Stimulated activated CD4-positive, alpha-beta T cell treated with anti-CD3 and anti-CD28 coated beads, Interleukin-15, amount 100 ng/mL, for 1 hour (primary cell): ENCODE measurements at regions not wholly inside any gene's neighbourhood (a gene's known extent, or its start where the extent isn't known, plus 50 kb on each side); places are given as distances from the start of the nearest gene placed in this dataset.

Experiments
- DNase-seq, 2 donors: peaks; one replicate each; pipeline ENCODE4 v3.0.0-alpha.2; 2020; ENCODE audit warnings: low read depth in 1 of 2, low spot score in 1 of 2

DNA sequence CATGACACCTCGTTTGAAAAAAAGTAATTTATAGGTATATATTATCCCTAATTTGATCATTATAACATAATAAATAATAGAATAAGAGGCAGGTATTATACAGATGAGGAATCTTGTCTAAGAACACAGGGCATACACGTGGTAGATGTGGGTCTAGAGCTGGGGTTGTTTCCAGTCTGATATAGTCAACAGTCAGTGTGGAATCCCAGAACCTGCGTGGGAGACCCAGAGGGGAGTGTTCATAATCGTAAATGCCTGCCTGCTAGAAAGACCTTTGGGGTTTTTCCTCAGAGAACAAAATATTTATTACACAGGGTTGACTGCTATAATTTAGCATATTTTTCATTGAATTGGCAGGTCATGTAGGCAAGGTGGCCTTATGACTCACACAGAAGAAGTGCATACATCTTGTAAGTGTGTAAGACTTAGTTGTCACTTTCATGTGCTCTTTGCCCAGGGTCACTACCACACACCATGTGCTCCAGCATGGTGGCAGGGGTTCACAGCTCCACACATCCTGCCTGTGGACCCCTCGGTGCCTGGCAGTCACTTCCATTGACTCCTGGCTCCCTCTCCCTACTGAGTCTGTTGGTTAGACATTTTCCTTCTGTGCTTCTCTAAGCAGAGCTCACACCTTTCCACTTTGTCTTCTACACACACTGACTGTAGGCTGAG is 94.9 kb upstream of the IKZF1 start:
- no peak for DNase-seq

- no peak for DNase-seq
Measured at GRCh38 chr7:50208378-50208982, 96.0 kb upstream of the IKZF1 start.

- no peak for DNase-seq
Measured at GRCh38 chr7:50207686-50208255, 96.7 kb upstream of the IKZF1 start.

GRCh38 chr7:50207251-50207564 is 97.3 kb upstream of the IKZF1 start:
- no peak for DNase-seq

DNA sequence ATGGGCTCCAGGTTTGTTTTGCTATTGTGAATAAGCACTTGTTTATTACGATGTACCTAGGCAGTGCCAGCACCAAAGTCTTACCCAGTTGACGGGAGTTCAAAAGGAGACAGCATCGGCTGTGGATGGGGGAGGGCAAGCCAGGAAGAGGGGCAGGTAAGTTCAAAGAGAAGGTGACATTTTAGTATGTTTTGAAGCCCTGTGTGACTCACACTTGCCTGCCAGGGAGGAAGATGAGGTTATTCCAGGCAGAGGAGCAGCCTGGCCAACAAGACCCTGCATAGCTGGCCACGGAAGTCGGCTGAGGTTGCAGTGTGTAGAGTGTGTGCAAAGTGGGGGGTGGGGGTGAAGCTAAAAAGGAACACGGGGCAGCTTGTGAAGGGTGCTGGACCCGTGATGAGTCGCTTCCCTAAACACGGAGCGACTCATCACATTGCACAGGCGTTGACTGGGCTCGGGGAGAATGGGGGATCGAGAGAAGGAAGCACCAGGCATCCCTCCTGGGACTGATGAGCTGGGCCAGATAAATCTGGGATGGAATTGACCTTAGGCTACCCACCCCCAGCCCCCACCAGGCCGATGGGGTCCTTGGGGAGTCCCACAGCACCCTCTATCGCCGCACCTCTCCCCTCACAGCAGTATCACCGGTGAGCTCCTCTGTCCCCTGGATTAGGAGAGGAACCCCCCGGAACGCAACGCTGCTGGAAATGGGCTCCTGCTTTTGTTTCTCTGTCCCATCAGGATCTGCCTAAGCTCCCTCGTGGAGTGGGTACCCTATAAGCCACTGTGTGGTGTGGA is 97.9 kb upstream of the IKZF1 start:
- DNase-seq, result peak; percentile 49 to 54

DNA sequence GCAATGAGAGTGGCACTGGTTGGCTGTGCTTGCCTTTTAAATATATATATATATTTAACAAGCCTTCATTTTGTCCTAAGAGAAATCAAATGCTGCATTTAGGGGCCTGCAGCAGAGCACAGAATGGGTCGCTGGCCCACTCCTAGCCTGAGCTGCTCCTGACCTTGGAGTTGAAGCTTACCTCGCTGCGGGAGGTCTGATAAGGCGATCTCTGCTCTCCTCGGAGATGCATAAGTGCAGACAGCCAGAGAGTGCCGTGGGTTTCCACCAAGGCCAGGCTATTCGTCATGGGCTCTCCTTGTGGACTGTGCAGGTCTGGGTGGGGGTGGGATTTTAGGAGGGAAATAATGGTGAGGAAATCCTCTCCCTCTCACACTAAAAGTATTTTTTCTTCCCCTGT is 99.5 kb upstream of the IKZF1 start:
- DNase-seq, result no peak

DNA sequence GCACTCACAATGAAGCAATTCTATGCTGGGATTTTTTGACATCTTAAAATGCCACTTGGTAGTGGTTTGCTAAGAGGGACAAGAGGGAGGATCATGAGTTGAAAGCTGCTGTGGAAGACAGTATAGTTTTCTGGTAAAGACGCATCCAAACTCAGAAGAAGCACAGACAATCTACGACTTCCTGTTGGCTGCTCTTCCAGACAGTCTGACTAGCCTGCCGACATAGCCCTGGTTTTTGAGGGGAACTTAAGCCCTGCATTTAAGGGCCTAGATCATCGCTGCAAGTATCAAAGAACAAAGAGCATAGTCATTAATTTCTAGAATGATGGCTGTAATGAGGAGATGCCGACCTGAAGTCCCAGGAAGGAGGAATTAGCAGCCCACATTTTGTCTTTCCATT is 99.9 kb upstream of the IKZF1 start:
- DNase-seq, result no peak

GRCh38 chr7:50203521-50203920 is 101.0 kb upstream of the IKZF1 start:
- no peak for DNase-seq

- DNase-seq, result no peak
Measured at GRCh38 chr7:50202052-50202555, 102.4 kb upstream of the IKZF1 start.

GRCh38 chr7:50199824-50200223 is 104.7 kb upstream of the IKZF1 start:
- DNase-seq, result no peak

DNA sequence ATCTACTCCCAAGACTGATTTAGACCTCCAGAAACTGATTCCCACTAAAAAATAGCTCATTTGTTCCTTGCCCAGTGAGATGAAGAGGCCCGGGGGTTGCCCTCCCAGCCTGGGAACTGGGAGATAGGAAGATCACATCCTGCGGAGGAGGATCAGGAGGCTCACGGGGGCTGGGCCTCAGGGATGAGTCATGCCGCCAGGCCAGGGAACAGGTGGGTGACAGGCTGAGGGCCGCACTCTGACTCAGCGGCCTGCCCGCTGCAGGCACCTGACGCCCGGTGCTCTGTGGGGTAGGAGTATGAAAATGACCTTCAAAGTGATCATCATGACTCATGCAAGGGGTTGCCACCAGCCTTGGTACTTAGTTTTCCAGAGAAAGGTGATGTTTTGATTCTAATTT is 104.5 kb upstream of the ZPBP start:
- peak in 1 of 2 donors; percentile 64 for DNase-seq

GRCh38 chr7:50196719-50197118 is 103.7 kb upstream of the ZPBP start:
- no peak for DNase-seq

- no peak for DNase-seq
Measured at GRCh38 chr7:50190776-50191175, 97.7 kb upstream of the ZPBP start.

GRCh38 chr7:50189371-50189770 is 96.3 kb upstream of the ZPBP start:
- no peak for DNase-seq

DNA sequence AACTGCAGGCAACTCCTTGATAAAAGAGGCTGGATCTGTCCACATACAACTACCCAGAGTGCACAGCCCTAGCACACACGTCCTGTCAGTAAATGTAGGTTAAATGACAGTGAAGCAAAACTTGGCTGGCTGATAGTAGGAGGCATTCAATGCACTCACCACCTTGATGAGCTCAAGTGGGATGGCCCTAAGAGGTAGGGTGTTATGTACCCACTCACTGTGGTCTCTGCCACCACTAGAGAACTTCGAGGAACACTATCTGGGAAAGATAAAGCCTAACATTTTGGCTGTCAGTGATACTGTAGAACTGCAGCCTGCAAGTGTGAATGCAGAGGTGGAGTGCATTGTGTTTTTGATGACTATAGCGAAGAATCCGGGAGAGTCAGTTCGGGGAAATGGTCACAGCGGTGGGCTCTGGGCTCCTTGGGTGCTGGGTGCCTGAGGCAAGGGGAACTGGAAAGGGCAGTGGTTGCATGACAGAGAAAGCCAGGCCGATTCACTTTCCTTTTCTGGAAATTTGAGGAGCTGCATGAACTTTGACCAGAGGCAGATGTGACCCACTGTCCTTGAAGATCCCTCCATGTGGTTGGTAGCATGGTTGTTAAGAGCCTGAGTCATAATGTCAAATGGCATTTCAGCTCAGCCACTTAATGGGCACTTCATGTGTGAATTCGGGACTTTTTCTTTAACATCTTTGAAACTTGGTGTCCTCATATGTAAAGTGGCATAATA is 93.1 kb upstream of the ZPBP start:
- DNase-seq, result no peak

DNA sequence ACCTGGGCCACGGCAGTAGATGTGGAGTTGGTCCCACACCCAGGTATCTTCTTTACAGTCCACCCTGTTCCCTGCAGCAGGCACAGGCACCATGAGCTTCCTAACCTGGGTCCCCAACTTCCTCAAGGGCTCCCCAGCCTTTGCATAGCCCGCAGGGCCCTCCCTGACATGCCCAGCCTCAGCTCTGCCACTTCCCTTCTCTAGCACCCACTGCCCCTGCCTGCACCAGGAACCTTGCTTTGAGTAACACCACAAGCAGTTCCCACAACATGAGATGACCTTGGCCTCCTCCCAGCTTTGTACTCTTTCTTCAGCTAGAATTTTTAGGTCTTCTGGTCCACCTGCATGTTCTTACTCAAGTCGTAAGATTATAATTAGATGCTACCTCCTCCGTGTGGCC is 92.2 kb upstream of the ZPBP start:
- DNase-seq, result no peak

- no peak for DNase-seq
Measured at GRCh38 chr7:50184271-50184990, 91.4 kb upstream of the ZPBP start.

GRCh38 chr7:50182759-50183158 is 89.7 kb upstream of the ZPBP start:
- no peak for DNase-seq

GRCh38 chr7:50181081-50181480 is 88.0 kb upstream of the ZPBP start:
- no peak for DNase-seq

- no peak for DNase-seq
Measured at GRCh38 chr7:50178166-50178565, 85.1 kb upstream of the ZPBP start.

DNA sequence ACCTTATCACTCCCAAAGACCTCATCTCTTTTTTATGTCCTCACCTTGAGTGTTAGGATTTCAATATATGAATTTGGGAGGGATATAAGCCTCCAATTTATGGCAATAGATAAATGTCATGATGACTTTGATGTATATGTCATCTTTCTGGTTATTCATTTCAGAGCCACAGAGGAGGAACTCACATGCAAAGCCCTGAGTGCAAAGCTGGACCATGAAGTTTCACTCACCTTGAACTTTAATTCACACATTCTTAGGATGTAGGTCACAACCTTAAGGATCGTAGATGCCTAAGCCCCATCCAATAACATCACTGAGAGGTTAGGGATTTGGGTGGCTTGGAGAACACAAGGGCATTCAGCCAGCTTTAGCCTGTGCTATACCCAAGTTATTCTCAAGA is 81.9 kb upstream of the ZPBP start:
- no peak for DNase-seq
